Liver (tissue), 3 donors: ENCODE measurements at regions not wholly inside any gene's neighbourhood (a gene's known extent, or its start where the extent isn't known, plus 50 kb on each side); places are given as distances from the start of the nearest gene placed in this dataset.

Source experiments
- EGR1 ChIP-seq, 2 donors: IDR thresholded peaks; 2 replicates each; pipeline ENCODE4 v1.6.1; 2016 to 2018; ENCODE audit warnings: antibody characterized with exemption in 2 of 2, low read depth in 2 of 2
- GABPA ChIP-seq, 2 donors: IDR thresholded peaks in 1 of 2; conservative IDR thresholded peaks in 1 of 2; 2 replicates each; pipeline ENCODE4 v1.6.1; 2016; ENCODE audit warnings: antibody characterized with exemption in 2 of 2, mild to moderate bottlenecking in 1 of 2, moderate library complexity in 1 of 2
- HNF4A ChIP-seq, 2 donors: conservative IDR thresholded peaks; 2 replicates each; pipeline ENCODE4 v1.6.1; 2016; ENCODE audit warnings: antibody characterized with exemption in 2 of 2, mild to moderate bottlenecking in 2 of 2
- JUND ChIP-seq, 2 donors: IDR thresholded peaks; 2 replicates each; pipeline ENCODE4 v1.6.1; 2016; ENCODE audit warnings: antibody characterized with exemption in 2 of 2
- NR2F2 ChIP-seq: IDR thresholded peaks from 2 replicates; pipeline ENCODE4 v1.6.1; 2016; ENCODE audit warnings: antibody characterized with exemption
- RAD21 ChIP-seq, 2 donors: IDR thresholded peaks; 2 replicates each; pipeline ENCODE4 v1.6.1; 2016; ENCODE audit warnings: antibody characterized with exemption in 2 of 2, mild to moderate bottlenecking in 2 of 2
- RXRA ChIP-seq, 2 donors: IDR thresholded peaks; 2 replicates each; pipeline ENCODE4 v1.6.1; 2017 to 2018; ENCODE audit warnings: antibody characterized with exemption in 2 of 2, mild to moderate bottlenecking in 1 of 2
- SP1 ChIP-seq: IDR thresholded peaks from 2 replicates; pipeline ENCODE4 v1.6.1; 2018; ENCODE audit warnings: antibody characterized with exemption, mild to moderate bottlenecking
- TAF1 ChIP-seq: conservative IDR thresholded peaks from 2 replicates; pipeline ENCODE4 v1.6.1; 2016; ENCODE audit warnings: antibody characterized with exemption, mild to moderate bottlenecking
- TF ChIP-seq, protein P1 (sequence below): fragments of 150-350 bp; IDR thresholded peaks from 2 replicates; pipeline ENCODE4 v1.5.1; 2017; ENCODE audit warnings: improper control_type of control experiment, low read depth, low read length; ENCODE audit not compliant: missing input control
- TF ChIP-seq, protein P2 (sequence below): IDR thresholded peaks from 2 replicates; pipeline ENCODE4 v1.6.1; 2016; ENCODE audit warnings: antibody characterized with exemption, mild to moderate bottlenecking
- donor health status: healthy.
- donor health status: healthy.

DNA sequence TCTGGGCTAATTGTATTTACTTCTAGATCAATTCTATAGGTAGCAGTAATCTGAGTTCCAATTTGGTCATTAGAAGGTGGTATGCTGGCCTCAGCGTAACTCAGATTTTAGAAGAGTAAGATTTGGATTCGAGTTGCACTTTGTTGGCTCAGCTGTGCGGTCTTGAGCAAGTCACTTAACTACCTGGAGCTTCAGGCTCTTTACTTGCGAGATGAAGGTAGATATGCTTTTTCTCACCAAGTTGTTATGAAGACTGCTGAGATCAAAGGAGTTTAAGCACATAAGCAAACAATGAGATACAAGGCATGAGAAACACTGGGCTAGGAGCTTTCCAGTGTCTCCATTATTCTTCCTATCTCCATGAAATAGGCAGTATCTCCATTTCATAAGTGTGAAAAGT is 133.8 kb upstream of the RANBP3L start:
- TF ChIP-seq, protein P1, sequence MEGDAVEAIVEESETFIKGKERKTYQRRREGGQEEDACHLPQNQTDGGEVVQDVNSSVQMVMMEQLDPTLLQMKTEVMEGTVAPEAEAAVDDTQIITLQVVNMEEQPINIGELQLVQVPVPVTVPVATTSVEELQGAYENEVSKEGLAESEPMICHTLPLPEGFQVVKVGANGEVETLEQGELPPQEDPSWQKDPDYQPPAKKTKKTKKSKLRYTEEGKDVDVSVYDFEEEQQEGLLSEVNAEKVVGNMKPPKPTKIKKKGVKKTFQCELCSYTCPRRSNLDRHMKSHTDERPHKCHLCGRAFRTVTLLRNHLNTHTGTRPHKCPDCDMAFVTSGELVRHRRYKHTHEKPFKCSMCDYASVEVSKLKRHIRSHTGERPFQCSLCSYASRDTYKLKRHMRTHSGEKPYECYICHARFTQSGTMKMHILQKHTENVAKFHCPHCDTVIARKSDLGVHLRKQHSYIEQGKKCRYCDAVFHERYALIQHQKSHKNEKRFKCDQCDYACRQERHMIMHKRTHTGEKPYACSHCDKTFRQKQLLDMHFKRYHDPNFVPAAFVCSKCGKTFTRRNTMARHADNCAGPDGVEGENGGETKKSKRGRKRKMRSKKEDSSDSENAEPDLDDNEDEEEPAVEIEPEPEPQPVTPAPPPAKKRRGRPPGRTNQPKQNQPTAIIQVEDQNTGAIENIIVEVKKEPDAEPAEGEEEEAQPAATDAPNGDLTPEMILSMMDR, result no peak
- TF ChIP-seq JUND (IDR thresholded peaks at IDR 0.05) (no peak), SP1 (no peak), TAF1 (no peak), HNF4A (conservative IDR thresholded peaks at IDR 0.05) (no peak), NR2F2 (no peak), RAD21 (IDR thresholded peaks at IDR 0.05) (no peak), EGR1 (IDR thresholded peaks at IDR 0.05; ENCODE audit: low read depth in 2 of 2) (no peak), GABPA (IDR thresholded peaks at IDR 0.05 in 1 of 2, conservative IDR thresholded peaks at IDR 0.05 in 1 of 2) (no peak), RXRA (IDR thresholded peaks at IDR 0.05) (no peak)
- TF ChIP-seq, protein P2, sequence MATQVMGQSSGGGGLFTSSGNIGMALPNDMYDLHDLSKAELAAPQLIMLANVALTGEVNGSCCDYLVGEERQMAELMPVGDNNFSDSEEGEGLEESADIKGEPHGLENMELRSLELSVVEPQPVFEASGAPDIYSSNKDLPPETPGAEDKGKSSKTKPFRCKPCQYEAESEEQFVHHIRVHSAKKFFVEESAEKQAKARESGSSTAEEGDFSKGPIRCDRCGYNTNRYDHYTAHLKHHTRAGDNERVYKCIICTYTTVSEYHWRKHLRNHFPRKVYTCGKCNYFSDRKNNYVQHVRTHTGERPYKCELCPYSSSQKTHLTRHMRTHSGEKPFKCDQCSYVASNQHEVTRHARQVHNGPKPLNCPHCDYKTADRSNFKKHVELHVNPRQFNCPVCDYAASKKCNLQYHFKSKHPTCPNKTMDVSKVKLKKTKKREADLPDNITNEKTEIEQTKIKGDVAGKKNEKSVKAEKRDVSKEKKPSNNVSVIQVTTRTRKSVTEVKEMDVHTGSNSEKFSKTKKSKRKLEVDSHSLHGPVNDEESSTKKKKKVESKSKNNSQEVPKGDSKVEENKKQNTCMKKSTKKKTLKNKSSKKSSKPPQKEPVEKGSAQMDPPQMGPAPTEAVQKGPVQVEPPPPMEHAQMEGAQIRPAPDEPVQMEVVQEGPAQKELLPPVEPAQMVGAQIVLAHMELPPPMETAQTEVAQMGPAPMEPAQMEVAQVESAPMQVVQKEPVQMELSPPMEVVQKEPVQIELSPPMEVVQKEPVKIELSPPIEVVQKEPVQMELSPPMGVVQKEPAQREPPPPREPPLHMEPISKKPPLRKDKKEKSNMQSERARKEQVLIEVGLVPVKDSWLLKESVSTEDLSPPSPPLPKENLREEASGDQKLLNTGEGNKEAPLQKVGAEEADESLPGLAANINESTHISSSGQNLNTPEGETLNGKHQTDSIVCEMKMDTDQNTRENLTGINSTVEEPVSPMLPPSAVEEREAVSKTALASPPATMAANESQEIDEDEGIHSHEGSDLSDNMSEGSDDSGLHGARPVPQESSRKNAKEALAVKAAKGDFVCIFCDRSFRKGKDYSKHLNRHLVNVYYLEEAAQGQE, result no peak
